GM19035 (cell line): ENCODE measurements at regions not wholly inside any gene's neighbourhood (a gene's known extent, or its start where the extent isn't known, plus 50 kb on each side); places are given as distances from the start of the nearest gene placed in this dataset.

Source experiments
- ATAC-seq: cut with Tn5 transposase; IDR thresholded peaks from one replicate; pipeline ENCODE4 v1.9.1; 2021; ENCODE audit not compliant: unreplicated experiment

- no peak for ATAC-seq
These were observed 135.9 kb downstream of the PAH start for GRCh38 chr12:102781117-102781516.

GRCh38 chr12:102776041-102776440, 141.0 kb downstream of the PAH start:
- ATAC-seq, result no peak

GRCh38 chr12:102769323-102769916, 147.6 kb downstream of the PAH start:
- no peak for ATAC-seq

- no peak for ATAC-seq
These were observed 150.1 kb downstream of the PAH start for GRCh38 chr12:102766961-102767360.

- no peak for ATAC-seq
These were observed 151.3 kb downstream of the PAH start for GRCh38 chr12:102765736-102766135.

- no peak for ATAC-seq
These were observed 153.6 kb downstream of the PAH start for GRCh38 chr12:102763471-102763870.

- no peak for ATAC-seq
These were observed 154.0 kb downstream of the PAH start for GRCh38 chr12:102763061-102763460.

GRCh38 chr12:102760322-102760721, 156.7 kb downstream of the PAH start:
- ATAC-seq, result no peak

- no peak for ATAC-seq
These were observed 157.6 kb downstream of the PAH start for GRCh38 chr12:102759466-102759865.

- ATAC-seq, result no peak
These were observed 159.2 kb downstream of the PAH start for GRCh38 chr12:102757882-102758226.

- ATAC-seq, result no peak
These were observed 159.7 kb downstream of the PAH start for GRCh38 chr12:102757154-102757881.

GRCh38 chr12:102756530-102756929, 160.5 kb downstream of the PAH start:
- ATAC-seq, result no peak

GRCh38 chr12:102755266-102755665, 161.8 kb downstream of the PAH start:
- no peak for ATAC-seq

GRCh38 chr12:102753802-102754201, 163.2 kb downstream of the PAH start:
- ATAC-seq, result no peak

- no peak for ATAC-seq
These were observed 168.3 kb downstream of the PAH start for GRCh38 chr12:102748704-102749103.

GRCh38 chr12:102746963-102747362, 170.1 kb downstream of the PAH start:
- ATAC-seq, result no peak

GRCh38 chr12:102745971-102746600, 171.0 kb downstream of the PAH start:
- ATAC-seq, result no peak

GRCh38 chr12:102741196-102741595, 175.8 kb downstream of the PAH start:
- no peak for ATAC-seq

GRCh38 chr12:102740141-102740955, 176.7 kb downstream of the PAH start:
- no peak for ATAC-seq

- ATAC-seq, result no peak
These were observed 180.7 kb downstream of the PAH start for GRCh38 chr12:102736328-102736727.

GRCh38 chr12:102735104-102735503, 181.9 kb downstream of the PAH start:
- ATAC-seq, result peak; percentile 97

- ATAC-seq, result no peak
These were observed 186.0 kb downstream of the PAH start for GRCh38 chr12:102730996-102731395.
